ENCODE measurements at regions not wholly inside any gene's neighbourhood (a gene's known extent, or its start where the extent isn't known, plus 50 kb on each side); places are given as distances from the start of the nearest gene placed in this dataset.

DNA sequence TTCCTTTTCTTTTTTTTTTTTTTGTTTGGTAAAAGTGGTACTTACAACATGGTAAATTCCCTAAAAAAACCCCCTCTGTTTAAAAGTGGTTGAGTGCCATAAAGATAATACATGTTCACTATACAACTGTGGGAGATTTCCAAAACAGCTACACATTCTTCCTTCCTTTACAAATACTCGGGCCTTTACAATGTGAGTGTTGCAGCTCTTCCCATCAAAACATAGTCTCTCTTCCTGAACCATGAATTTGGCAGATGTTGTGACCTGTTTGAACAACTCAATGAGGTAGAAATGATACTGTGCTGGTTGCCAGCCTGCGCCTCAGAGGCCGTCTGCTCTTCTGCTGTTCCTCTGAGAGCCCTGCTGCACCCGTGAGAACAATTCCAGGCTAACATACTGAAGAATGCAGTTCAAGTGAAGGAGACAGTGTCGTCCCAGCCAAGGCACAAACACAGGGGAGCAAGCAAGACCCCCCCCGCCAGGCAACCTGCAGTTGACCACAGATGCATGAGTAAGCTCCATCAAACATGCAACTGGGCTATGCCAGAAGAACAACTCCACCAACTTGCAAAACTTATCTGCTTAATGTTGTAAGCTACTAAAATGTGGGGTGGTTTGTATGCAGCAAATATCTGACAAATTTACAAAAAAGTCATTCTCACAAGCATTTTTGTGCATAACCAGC lies 645.0 kb downstream of the PCDH7 start (continued):
- TF ChIP-seq, protein P1, sequence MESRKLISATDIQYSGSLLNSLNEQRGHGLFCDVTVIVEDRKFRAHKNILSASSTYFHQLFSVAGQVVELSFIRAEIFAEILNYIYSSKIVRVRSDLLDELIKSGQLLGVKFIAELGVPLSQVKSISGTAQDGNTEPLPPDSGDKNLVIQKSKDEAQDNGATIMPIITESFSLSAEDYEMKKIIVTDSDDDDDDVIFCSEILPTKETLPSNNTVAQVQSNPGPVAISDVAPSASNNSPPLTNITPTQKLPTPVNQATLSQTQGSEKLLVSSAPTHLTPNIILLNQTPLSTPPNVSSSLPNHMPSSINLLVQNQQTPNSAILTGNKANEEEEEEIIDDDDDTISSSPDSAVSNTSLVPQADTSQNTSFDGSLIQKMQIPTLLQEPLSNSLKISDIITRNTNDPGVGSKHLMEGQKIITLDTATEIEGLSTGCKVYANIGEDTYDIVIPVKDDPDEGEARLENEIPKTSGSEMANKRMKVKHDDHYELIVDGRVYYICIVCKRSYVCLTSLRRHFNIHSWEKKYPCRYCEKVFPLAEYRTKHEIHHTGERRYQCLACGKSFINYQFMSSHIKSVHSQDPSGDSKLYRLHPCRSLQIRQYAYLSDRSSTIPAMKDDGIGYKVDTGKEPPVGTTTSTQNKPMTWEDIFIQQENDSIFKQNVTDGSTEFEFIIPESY (IDR thresholded peaks at IDR 0.05; ENCODE audit: extremely low read depth, insufficient replicate concordance, low read length): no peak
- TF ChIP-seq CBX3 (IDR thresholded peaks at IDR 0.05; ENCODE audit: low read depth) (no peak), YY1 (IDR thresholded peaks at IDR 0.05; ENCODE audit: extremely low read depth, insufficient replicate concordance, low read depth, low read length) (no peak), CEBPB (IDR thresholded peaks at IDR 0.05; ENCODE audit: low read depth) (no peak), SP1 (IDR thresholded peaks at IDR 0.05; ENCODE audit: low read depth) (no peak), ZFX (IDR thresholded peaks at IDR 0.05) (no peak), ZNF274 (IDR thresholded peaks at IDR 0.05; ENCODE audit: low read depth, low read length) (no peak), EZH2 (IDR thresholded peaks at IDR 0.05) (no peak), ATF3 (IDR thresholded peaks at IDR 0.05) (no peak), POLR2A (IDR thresholded peaks at IDR 0.05; ENCODE audit: borderline replicate concordance, extremely low read depth, insufficient read depth, insufficient read length) (no peak), EZH2phosphoT487 (IDR thresholded peaks at IDR 0.05; ENCODE audit: borderline replicate concordance) (no peak), EGR1 (IDR thresholded peaks at IDR 0.05; ENCODE audit: low read depth) (no peak)

DNA sequence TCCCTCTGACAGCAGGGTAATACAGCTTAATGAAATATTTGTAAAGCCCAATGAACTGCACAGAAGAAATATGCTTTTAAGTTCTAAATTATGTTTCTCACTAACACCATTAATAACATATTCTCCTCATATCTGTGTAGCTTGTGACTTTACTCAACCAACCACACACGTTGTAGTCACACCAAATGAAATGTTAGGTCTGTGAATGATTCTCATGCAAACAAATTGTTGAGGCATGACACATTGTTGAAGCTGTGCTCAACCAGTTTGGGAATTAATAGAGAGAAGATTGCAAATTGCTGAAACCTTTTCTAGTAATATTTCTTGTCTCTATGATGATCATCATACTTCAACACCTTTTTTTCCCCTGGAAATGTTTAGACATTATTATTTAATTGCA lies 645.9 kb downstream of the PCDH7 start:
- ChIA-PET POLR2A (no interaction called here), CTCF (no interaction called here), RAD21 (ENCODE audit: low non-redundant PET in 1 of 2, low total read pairs in 2 of 2, uncharacterized antibody in 2 of 2, unreplicated experiment in 2 of 2) (interaction anchor here in 1 of 2 experiments (0.6 kb wide), 1 partner anchor 331 kb away, joined by 3 read pairs; no protein-coding TSS in a partner anchor)
- Histone ChIP-seq H3K9ac (ENCODE audit: low read length) (no peak overlapping the region), H3K4me2 (ENCODE audit: low read length) (no peak overlapping the region), H3K79me2 (ENCODE audit: insufficient read depth, low read length) (no peaks in the 10 kb centered on the region), H3K27me3 (ENCODE audit: insufficient read depth, low read length) (no peaks in the 10 kb centered on the region), H3K4me3 (replicated peaks in 1 of 2; ENCODE audit: low read depth in 1 of 2, low read length in 2 of 2) (no peak overlapping the region), H3K4me1 (ENCODE audit: control insufficient read depth in 1 of 2, insufficient read depth in 2 of 2, low read length in 2 of 2) (peaks cover 0 to 12% of the 10 kb centered on the region in 2 experiments; a peak in 1 of 4 replicates), H4K20me1 (ENCODE audit: insufficient read depth) (no peaks in the 10 kb centered on the region), H3K9me2 (ENCODE audit: insufficient read depth) (no peaks in the 10 kb centered on the region), H2AFZ (ENCODE audit: low read depth, low read length, poor library complexity, severe bottlenecking) (peak overlapping the region; percentile 88), H3K36me3 (ENCODE audit: control insufficient read depth in 1 of 2, insufficient read depth in 2 of 2, low read length in 2 of 2) (no peaks in the 10 kb centered on the region), H3K9me3 (ENCODE audit: control insufficient read depth in 1 of 2, insufficient read depth in 1 of 2, low read depth in 1 of 2, low read length in 2 of 2) (no peaks in the 10 kb centered on the region), H3K27ac (ENCODE audit: low read depth, low read length) (no peak overlapping the region)
- intact Hi-C loops (cut with micrococcal nuclease): no loop called here
- DNase-seq (ENCODE audit: low read depth, low spot score) (no peak), ATAC-seq (no peak)
- BruUV-seq (replicated peaks): no TSS peak
- no peak for TF ChIP-seq EZH2 (IDR thresholded peaks at IDR 0.05)
- no peak for TF ChIP-seq POLR2A (IDR thresholded peaks at IDR 0.05; ENCODE audit: borderline replicate concordance, extremely low read depth, insufficient read depth, insufficient read length)
- TF ChIP-seq CTCF (IDR thresholded peaks at IDR 0.05 in 2 of 3, conservative IDR thresholded peaks at IDR 0.05 in 1 of 3; ENCODE audit: borderline replicate concordance in 1 of 3, insufficient read depth in 1 of 3, low read depth in 2 of 3, low read length in 2 of 3): no peak
- no peak for TF ChIP-seq SP1 (IDR thresholded peaks at IDR 0.05; ENCODE audit: low read depth)
- no peak for TF ChIP-seq FOSL1 (IDR thresholded peaks at IDR 0.05; ENCODE audit: low read depth)
- TF ChIP-seq, protein P1 (IDR thresholded peaks at IDR 0.05; ENCODE audit: extremely low read depth, insufficient replicate concordance, low read length): no peak
- TF ChIP-seq SRF (IDR thresholded peaks at IDR 0.05; ENCODE audit: low read depth): no peak
- no peak for TF ChIP-seq CEBPB (IDR thresholded peaks at IDR 0.05; ENCODE audit: low read depth)
- no peak for TF ChIP-seq YY1 (IDR thresholded peaks at IDR 0.05; ENCODE audit: extremely low read depth, insufficient replicate concordance, low read depth, low read length)
- no peak for TF ChIP-seq CBX3 (IDR thresholded peaks at IDR 0.05; ENCODE audit: low read depth)
- no peak for TF ChIP-seq TCF7L2 (IDR thresholded peaks at IDR 0.05; ENCODE audit: borderline replicate concordance, extremely low read depth, insufficient read depth, insufficient read length)
- TF ChIP-seq ELF1 (IDR thresholded peaks at IDR 0.05; ENCODE audit: borderline replicate concordance, low read depth): no peak
- no peak for TF ChIP-seq POLR2AphosphoS5 (IDR thresholded peaks at IDR 0.05; ENCODE audit: low read depth, low read length)
- TF ChIP-seq ZNF274 (IDR thresholded peaks at IDR 0.05; ENCODE audit: low read depth, low read length): no peak

All from HCT116 (cell line).